Astrocyte (in vitro differentiated cells and primary cell): ENCODE measurements at regions not wholly inside any gene's neighbourhood (a gene's known extent, or its start where the extent isn't known, plus 50 kb on each side); places are given as distances from the start of the nearest gene placed in this dataset.

ENCODE experiments used
- EZH2 ChIP-seq: IDR thresholded peaks from 2 replicates; pipeline ENCODE4 v1.6.1; 2012; ENCODE audit warnings: mild to moderate bottlenecking, low read length, inconsistent platforms; ENCODE audit not compliant: insufficient read depth
- TF ChIP-seq, protein P1 (sequence below): IDR thresholded peaks from 2 replicates; pipeline ENCODE4 v1.5.1; 2011; ENCODE audit warnings: low read depth, mild to moderate bottlenecking, inconsistent platforms, low read length, moderate library complexity; ENCODE audit not compliant: insufficient read depth

DNA sequence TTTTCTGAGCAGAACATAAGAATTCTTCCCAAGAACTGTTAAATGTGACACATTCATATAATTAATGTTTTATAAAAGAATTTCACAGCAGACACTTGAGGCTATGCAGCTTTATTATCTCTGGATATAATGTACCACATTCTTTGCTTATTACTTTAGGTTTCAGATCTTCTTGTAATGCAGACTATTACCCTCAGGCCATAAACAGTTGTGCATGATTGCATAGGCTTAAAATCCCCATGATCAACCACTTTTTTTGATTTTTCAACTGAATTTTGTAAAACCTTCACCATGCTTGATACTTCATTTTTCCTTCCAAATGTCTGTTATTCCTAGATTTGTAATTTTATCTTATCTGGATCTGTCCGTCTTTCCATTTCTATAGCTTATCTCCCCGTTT, 1355.7 kb downstream of the BRINP3 start:
- TF ChIP-seq, protein P1, sequence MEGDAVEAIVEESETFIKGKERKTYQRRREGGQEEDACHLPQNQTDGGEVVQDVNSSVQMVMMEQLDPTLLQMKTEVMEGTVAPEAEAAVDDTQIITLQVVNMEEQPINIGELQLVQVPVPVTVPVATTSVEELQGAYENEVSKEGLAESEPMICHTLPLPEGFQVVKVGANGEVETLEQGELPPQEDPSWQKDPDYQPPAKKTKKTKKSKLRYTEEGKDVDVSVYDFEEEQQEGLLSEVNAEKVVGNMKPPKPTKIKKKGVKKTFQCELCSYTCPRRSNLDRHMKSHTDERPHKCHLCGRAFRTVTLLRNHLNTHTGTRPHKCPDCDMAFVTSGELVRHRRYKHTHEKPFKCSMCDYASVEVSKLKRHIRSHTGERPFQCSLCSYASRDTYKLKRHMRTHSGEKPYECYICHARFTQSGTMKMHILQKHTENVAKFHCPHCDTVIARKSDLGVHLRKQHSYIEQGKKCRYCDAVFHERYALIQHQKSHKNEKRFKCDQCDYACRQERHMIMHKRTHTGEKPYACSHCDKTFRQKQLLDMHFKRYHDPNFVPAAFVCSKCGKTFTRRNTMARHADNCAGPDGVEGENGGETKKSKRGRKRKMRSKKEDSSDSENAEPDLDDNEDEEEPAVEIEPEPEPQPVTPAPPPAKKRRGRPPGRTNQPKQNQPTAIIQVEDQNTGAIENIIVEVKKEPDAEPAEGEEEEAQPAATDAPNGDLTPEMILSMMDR, result no peak
- TF ChIP-seq EZH2, result no peak
